GM10248 (cell line): ENCODE measurements at regions not wholly inside any gene's neighbourhood (a gene's known extent, or its start where the extent isn't known, plus 50 kb on each side); places are given as distances from the start of the nearest gene placed in this dataset.

Experiments used
- CTCF ChIA-PET: fragments of 300-600 bp; sonication (Branson Sonifier 250); formaldehyde crosslinking; extraction: SDS; loops from one replicate; lab custom pipeline; 2021; ENCODE audit warnings: antibody characterized with exemption; lab: Yijun Ruan, JAX
- POLR2A ChIA-PET: fragments of 350-650 bp; sonication (Branson Sonifier 250); formaldehyde crosslinking; extraction: SDS; loops from one replicate; lab custom pipeline; 2020; ENCODE audit warnings: antibody characterized with exemption; lab: Yijun Ruan, JAX
- DNase-seq: peaks from one replicate; pipeline ENCODE4 v3.0.0; 2012; ENCODE audit errors: extremely low spot score
- TF ChIP-seq, protein P1 (sequence below): IDR thresholded peaks from 2 replicates; pipeline ENCODE4 v1.5.1; 2012; ENCODE audit warnings: mild to moderate bottlenecking, low read depth; ENCODE audit errors: extremely low read depth, missing control alignments, control extremely low read depth

DNA sequence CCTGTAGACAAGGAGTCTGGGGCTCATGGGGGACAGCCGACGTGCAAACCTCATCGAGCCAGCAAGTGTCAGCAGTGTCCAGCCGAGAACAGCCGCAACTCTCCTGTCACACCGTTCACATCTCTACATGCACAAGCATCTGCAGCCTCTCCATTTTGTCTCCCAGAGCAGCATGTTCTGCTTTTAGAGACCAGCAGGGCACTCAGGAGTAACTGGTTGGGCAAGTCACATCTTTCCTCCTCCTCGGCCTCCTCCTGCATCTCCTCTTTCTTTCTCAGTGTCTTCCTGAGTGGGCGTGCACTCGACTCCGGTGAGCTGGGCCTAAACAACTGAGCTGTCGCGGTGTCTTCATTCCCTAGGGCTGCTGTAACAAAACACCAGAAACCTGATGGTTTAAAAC, 249.9 kb downstream of the SH3BP4 start:
- DNase-seq = no peak
- ChIA-PET CTCF (no interaction called here), POLR2A (no interaction called here)
- TF ChIP-seq, protein P1, sequence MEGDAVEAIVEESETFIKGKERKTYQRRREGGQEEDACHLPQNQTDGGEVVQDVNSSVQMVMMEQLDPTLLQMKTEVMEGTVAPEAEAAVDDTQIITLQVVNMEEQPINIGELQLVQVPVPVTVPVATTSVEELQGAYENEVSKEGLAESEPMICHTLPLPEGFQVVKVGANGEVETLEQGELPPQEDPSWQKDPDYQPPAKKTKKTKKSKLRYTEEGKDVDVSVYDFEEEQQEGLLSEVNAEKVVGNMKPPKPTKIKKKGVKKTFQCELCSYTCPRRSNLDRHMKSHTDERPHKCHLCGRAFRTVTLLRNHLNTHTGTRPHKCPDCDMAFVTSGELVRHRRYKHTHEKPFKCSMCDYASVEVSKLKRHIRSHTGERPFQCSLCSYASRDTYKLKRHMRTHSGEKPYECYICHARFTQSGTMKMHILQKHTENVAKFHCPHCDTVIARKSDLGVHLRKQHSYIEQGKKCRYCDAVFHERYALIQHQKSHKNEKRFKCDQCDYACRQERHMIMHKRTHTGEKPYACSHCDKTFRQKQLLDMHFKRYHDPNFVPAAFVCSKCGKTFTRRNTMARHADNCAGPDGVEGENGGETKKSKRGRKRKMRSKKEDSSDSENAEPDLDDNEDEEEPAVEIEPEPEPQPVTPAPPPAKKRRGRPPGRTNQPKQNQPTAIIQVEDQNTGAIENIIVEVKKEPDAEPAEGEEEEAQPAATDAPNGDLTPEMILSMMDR = no peak

DNA sequence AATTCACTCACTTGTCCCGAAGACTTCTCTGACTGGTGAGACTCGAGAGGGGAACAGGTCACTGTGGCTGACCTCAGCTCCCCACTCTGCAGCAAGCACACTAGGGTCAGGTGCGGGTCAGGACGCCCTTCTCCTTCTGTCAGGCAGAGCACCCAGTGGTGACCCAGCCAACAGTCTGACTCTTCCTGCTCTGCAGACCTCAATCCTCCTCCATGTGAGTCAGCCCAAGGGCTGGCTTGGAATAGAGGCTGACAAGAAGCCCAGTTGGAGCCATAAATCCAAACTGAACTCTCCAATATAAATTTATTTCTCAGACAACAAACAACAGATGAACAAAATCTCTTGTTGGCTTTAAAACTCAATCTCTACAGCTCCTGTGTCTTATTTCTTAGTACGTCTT, 253.1 kb downstream of the SH3BP4 start:
- CTCF ChIA-PET = no interaction called here
- DNase-seq = no peak
- POLR2A ChIA-PET = no interaction called here

DNA sequence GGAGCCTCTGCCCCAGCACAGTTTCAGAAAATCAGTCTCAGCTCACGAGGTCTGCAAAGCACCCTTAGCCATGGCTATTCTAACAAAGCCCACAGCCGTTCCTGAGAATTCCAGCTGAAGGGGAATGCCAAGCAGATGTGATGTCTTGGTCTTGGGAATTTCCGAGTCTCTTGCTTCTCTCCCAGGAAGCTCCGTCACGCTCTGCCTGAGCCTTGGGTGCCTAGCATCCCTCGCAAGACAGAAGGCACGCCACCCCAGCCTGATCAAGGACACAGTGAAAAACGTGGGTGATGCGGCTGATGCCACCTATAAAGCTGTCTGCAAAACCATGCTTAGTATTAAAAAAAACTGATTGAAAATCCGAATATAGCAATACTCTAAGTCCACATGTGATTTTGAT, 254.6 kb downstream of the SH3BP4 start:
- CTCF ChIA-PET = no interaction called here
- DNase-seq = no peak
- TF ChIP-seq, protein P1 = no peak
- POLR2A ChIA-PET = no interaction called here

More for the DNA sequence above, 253.1 kb downstream of the SH3BP4 start:
- TF ChIP-seq, protein P1 = no peak

DNA sequence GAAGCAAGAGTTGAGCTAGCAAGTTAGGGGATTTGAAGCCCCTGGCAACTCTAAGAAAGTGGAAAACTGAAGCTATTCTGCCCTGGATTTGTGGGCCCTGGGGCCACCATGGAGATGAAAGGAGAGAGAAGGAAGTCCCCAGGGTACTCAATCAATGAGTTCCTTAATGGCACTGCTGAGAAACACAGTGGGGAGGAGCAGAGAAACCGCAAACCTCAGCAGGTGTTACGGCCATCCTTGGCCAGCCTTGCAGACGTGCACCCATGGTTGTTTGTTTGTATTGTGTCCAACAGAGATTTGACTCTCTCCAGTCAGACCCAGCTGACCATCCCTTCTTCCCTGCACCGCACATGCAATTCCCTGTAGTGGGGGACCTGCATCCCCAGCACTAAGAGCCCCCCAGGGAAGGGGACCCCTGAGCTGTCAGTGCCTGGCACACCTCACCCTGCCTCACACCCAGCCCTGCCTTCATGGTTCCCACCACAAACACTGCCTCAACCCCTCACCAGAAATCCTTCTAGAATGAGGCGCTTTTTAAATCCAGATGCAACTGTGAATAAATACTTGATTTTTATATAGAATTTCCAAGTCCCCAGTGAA, 255.3 kb downstream of the SH3BP4 start:
- TF ChIP-seq, protein P1 = no peak
- ChIA-PET CTCF (no interaction called here), POLR2A (no interaction called here)
- no peak for DNase-seq

DNA sequence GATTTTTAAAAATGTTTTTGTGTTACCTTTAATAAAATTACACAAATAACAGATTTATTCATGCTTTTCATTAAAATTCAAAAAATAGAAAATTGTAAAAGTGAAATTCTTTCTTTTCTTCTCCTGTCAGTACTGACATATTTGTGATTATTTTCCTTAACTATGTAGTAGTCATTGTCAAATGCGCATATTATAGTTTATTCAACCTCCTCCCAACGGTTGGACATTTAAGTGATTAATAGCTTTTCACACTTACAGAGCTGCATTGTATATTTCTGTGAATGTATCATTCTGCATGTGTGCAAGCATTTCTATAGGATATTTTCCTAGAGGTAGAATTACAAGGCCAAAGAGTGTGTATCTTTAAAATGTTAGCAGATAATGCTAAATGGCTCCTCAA, 259.2 kb downstream of the SH3BP4 start:
- CTCF ChIA-PET = no interaction called here
- POLR2A ChIA-PET = no interaction called here
- TF ChIP-seq, protein P1 = no peak
- DNase-seq = no peak

DNA sequence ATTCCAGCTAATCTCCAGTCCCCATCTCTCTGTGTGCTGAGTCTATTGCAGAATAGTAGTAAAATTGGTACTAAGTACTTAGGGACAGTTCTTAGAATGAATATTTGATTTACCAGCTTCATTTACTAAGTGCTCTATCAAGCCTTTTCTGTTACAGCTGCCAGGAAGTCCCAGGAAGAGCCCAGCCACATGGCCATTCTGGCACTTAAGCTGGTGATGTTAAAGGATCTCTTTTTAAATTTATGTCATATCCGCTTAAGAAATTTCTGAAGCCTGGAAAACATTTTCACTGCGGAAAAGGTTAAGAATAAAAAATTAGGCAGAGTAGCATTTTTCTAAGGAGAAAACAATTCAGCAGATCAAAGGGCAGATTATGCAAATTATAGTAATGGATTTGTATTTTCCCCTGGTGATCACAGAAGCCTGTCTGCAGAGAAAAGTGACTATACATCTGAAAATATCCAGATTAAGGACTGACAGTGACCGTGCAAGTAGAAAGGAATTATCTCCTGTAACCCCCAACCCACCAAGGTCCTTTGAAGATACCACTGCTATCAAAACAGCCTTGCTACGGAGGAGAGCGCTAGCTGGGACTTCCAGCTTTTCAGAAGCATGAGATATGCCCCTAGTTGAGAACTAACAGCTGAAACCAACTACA, 260.8 kb downstream of the SH3BP4 start:
- TF ChIP-seq, protein P1 = no peak
- POLR2A ChIA-PET = no interaction called here
- CTCF ChIA-PET = no interaction called here
- DNase-seq = no peak
